ENCODE measurements at regions not wholly inside any gene's neighbourhood (a gene's known extent, or its start where the extent isn't known, plus 50 kb on each side); places are given as distances from the start of the nearest gene placed in this dataset.

GRCh38 chr1:4132352-4133296, 232.6 kb upstream of the C1orf174 start:
- TF ChIP-seq CTCF (IDR thresholded peaks at IDR 0.05) (no peak), POLR2A (IDR thresholded peaks at IDR 0.05) (no peak), EP300 (IDR thresholded peaks at IDR 0.05) (no peak)

Measured in tibial nerve (tissue), 4 donors.